IPS-NIHi11 (cell line): ENCODE measurements at regions not wholly inside any gene's neighbourhood (a gene's known extent, or its start where the extent isn't known, plus 50 kb on each side); places are given as distances from the start of the nearest gene placed in this dataset.

Experiments
- DNase-seq: peaks from one replicate; pipeline ENCODE4 v3.0.0; 2012; ENCODE audit warnings: mixed read lengths, low spot score

GRCh38 chr2:111652681-111653080, 231.3 kb downstream of the ANAPC1 start:
- no peak for DNase-seq

DNA sequence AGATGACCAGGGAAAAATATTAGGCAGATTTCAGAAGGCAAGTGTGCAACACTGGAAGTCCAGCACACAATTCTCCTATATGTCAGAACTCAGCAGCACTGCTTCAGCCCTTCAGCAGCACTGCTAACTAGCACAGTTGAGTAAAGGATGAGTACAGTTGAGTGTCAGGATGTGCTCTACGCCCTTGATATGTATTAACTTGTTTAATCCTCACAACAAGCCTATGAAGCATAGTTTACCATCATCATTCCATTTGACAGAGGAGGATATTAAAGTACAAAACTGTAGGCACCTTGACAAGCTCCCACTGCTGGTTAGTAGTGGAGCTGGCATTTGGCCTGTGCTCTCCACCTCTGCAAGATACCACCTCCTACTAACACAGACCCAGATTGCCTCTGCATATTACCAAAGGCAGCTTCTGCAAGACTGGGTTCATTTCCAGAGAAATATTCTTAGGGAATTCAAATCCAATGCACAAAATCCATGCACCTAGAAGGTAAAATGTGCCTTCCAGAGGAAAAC, 230.8 kb downstream of the ANAPC1 start:
- no peak for DNase-seq

DNA sequence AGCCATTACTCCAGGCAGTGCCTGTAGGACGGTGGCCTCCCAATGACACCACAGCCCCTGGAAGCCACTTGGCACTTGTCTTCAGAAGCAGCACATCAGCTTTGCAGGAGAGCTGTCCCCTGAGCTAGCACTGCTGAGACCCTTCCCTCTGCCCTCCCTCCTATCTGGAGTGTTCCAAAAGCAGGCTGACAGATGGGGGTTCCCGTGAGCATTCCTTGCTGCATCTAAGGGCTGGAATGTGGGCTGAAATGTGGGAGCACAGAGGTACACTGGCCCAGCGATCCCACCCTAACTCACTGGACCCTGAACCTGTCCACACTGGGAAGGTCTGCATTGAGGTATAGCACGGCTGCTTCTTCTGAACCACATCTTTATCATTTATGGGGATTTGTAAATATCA, 230.1 kb downstream of the ANAPC1 start:
- no peak for DNase-seq

DNA sequence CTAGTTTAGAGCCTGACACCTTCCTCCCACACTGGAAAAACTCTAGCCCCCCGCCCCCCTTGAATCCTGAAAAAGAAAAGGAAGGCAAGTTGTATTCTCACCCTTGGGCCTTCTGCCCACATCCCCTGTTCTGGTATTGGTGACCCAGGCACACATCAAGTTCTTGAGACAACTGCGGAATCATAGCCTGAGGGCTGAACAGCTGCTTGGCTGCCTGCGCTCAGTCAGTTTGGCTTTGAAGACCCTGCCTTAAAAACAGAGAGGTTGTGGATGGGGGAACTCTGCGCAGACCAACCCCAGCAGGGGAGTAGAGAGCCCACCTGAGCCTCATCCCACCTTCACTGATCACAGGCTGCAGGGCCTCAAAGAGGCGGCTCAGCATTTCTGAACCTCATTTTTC, 229.2 kb downstream of the ANAPC1 start:
- no peak for DNase-seq

- DNase-seq = no peak
Observed at GRCh38 chr2:111656436-111656835, 227.6 kb downstream of the ANAPC1 start.

DNA sequence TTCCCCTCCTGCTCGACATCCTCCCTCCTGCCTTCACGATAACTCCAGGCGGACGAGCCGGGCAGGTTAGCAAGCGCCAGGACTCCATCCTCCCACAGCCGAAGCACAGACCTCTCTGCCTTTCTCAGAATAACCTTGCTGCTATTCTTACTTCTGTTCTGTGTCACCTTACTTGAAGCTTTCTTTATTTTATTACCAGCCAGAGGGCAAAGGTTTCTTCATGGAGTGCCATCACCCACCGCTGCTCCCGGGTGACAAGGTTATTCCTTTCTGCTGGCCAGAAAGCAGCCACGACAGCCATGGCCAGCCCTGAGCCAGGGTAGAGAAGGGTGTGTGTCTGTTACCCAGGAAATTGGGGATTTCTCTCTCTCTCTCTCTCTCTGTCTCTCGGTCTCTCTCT, 227.1 kb downstream of the ANAPC1 start:
- no peak for DNase-seq

DNA sequence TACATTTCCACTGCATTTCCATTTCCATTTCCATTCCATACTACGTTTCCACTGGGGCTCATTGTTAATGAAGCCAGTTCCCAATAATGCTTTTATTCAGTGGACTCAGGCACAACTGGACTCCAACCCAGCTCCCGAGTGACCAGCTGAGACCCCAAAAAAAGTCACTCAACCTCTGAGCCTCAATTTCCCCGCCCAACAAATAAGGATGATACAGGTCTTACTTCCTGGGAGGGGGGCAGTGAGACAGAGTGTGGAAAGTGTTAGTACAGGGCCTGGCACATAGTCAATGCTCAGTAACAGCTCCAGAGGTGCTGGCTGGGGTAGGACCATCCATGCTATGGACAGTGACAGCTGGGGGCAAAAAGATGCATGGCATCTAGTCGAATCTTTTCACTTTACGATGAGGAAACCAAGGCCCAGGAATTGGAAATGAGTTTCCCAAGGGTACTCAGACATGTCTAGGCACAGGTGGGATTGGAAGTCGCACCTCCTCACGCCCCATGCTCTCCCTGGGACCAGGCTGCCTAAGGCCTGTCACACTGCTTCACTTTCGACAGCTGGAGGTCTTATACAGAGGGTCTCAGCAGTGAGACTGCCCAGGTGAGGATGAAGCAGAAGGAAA, 226.5 kb downstream of the ANAPC1 start:
- no peak for DNase-seq

DNA sequence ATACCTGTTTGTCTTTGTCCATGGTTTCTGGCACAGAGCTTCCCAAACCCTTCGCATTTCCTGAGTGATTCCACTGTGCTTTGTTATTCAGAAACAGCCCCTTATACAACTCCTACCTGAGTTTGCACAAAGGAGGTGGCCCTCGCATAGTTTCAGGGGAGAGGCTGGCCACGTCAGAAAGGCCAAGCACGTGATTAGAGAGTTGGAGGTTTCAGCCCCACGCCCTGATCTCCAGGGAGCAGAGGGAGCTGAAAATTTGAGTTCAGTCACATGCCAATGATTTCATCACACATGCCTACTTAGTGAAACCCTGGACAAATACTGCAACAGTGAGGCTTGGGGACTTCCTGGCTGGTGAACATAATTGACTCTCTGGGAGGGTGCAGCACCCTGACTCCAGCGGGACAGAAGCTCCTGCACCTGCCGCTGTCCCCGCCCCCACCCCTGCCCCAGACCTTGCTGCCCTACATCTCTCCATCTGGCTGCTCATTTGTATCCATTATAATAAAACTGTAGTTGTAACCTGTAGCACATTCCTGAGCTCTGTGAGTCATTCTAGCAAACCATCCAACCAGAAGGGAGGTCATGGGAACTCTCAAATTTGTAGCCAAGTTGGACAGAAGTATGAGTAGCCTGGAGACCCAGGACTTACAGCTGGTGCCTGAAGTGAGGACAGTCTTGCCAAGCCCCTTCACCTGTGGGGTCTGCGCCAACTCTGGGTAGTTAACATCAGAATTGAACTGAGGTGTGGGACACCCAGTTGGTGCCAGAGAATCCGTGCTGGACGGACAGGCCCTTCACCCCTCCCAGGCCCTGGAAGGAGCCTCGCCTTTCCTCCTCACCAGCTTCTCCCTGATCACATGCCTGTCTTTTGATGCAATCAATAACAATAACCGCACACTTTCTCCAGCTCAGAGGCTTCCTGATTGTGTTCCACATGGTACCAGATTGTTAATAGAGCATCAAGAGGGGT, 224.3 kb downstream of the ANAPC1 start:
- DNase-seq = peak; percentile 85

DNA sequence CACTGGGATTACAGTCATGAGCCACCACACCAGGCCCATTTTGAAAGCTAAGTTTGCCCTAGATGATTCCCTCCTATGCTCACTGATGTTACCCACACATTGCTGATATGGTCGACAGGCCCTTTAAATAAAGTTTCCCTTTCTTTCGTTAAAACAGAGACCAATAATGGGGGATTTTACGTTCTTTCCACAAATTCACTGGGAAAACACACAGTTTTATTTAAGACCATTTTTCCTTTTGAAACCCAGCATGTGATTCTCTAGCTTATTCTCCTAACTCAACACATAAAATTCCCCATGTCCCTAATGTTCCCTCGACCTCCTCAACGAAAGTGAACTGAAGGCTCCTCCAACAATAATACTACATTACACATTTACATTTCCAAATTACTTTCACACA, 223.2 kb downstream of the ANAPC1 start:
- DNase-seq = no peak

GRCh38 chr2:111661286-111661940, 222.6 kb downstream of the ANAPC1 start:
- DNase-seq = no peak

GRCh38 chr2:111662039-111662770, 221.8 kb downstream of the ANAPC1 start:
- DNase-seq = no peak

GRCh38 chr2:111662771-111663470, 221.1 kb downstream of the ANAPC1 start:
- DNase-seq = no peak

DNA sequence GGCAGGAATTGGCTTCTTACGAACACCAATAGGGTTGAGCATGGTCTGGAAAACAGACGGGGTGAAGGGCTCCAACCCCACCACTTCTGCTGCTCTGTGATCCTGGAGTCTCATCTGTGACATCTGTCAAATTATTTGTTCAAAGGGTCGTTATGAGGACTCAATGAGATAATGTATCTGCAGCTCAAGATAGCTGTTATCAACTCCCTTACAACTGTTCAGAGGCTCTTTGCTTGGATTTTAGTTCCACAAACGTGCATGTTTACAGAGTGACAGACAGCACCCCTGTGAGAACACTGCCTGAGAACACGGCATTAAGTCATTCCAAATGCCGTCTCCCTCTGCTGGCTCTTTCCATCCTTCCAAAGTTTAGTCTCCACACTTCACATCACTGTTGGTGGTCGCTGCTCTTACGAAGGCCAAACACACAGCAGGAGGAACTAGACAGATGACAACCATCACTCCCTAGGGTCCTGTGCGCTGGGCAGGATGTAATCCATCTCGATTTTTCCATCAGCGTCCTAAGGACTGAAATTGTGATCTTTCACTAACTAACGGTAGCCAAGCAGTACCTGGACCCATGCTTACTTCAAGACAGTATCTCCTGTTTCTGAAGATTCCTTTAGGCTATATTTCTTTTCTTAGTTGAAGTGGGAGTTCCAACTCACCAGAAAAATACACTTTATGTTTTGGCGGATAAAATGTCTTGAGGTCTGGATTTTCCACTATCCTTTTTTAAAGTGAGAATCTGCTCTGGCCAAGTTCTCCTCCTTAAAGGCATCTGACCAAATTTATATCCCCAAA, 220.3 kb downstream of the ANAPC1 start:
- peak; percentile 19 for DNase-seq

GRCh38 chr2:111664275-111664850, 219.6 kb downstream of the ANAPC1 start:
- no peak for DNase-seq

DNA sequence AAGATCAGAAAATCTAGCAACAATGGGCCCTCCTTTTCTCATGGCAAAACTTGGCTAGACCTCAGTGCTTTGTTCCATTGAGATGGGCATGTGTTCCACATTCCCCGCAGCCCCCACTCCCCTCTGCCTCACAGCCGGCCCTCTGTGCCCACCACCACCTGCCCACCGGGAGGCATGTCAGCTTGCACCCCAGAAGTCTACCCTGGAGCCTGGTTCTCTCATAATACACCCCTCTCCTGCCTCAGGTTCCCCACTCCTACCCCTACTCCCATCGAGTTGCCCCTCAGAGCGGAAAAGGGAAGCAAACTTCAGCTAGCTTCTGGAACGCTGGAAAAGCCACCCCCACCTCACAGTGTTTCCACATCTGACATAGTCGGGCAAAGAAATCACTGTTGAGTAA, 219.0 kb downstream of the ANAPC1 start:
- DNase-seq = no peak

GRCh38 chr2:111665551-111666116, 218.4 kb downstream of the ANAPC1 start:
- no peak for DNase-seq

- no peak for DNase-seq
Observed at GRCh38 chr2:111666160-111666559, 217.8 kb downstream of the ANAPC1 start.

DNA sequence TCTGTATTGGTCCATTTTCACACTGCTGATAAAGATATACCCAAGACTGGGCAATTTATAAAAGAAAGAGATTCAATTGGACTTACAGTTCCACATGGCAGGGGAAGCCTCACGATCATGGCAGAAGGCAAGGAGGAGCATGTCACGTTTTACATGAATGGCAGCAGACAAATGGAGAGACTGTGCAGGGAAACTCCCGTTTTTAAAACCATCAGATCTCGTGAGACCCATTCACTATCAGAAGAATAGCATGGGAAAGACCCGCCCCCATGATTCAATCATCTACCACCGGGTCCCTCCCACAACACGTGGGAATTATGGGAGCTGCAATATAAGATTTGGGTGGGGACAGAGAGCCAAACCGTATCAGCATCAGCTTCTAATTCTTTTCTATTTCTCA, 217.0 kb downstream of the ANAPC1 start:
- DNase-seq = no peak

GRCh38 chr2:111667542-111668273, 216.3 kb downstream of the ANAPC1 start:
- DNase-seq = peak; percentile 27
